Activated CD4-positive, alpha-beta T cell treated with anti-CD3 and anti-CD28 coated beads for 4 hours (primary cell): ENCODE measurements at regions not wholly inside any gene's neighbourhood (a gene's known extent, or its start where the extent isn't known, plus 50 kb on each side); places are given as distances from the start of the nearest gene placed in this dataset.

Source experiments
- DNase-seq, 2 donors: peaks; one replicate each; pipeline ENCODE4 v3.0.0-alpha.2; 2020

DNA sequence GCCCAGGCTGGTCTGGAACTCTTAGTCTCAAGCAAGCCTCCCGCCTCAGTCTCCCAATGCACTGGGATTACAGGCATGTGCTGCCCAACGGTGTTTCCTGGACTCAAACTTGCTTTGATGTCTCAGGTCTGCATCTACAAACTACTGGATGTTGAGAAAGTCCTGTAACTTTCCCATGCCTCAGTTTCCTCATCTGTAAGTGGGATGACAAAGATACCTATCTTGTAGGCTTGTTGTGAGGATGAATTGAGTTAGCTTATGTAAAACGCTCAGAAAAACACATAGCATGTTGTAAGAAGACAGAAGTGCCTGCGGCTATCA lies 63.6 kb upstream of the NUDT4 start:
- DNase-seq, result no peak

DNA sequence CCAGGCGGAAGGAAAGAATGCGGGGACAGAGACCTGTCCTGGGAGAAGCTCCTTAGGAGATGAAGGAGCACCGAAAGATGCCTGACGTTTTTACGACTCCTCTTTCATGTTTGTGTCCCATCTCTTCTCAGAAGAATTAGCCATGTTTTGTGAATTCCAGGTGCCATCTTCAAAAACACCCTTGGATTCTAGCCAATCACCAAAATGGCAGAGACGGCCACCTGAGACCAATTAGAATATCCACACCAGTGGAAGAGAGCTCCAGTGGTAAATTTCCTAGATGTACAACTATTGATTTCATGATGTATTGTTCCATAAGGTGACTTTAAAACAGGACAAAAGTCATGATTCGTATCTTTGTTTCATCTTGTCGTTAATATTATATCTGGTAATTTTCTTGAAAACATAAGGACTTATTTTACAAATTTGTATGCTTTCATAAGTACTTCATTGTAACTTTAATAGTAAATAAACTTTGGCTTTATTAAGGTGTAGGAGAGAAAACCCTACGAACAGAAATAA lies 62.3 kb upstream of the NUDT4 start:
- no peak for DNase-seq

DNA sequence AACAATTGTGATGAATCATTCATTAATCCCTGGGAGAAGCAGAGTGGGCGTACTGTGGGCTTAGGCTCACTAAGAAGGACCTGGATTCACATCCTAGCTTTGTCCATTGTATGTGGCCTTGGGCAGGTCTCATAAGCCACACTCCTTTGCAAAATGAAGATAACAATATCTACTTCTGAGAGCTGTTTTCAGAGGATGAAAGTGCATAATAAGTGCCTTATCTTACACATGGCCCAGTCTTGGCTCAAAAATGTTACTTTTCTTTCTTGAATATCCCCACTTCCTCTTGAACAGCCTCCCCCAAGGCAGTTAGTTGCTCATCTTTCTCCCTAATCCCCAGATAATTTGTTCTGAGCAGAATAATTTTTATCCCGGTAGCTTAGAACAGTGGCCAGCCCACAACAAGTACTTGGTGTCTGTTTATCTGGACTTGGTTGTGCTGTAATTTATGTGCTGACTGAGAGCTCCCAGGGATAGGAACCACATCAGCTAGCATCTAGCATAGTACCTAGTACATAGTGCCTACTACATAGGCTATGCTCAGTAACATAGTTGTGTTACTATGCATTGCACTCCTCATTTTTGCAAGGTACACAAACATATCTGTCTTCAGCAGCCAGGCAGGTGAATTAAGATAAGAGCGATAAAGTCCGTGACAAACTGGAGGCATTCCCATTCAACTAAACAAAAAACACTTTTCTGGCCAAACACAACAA lies 61.7 kb upstream of the NUDT4 start:
- DNase-seq, result no peak

DNA sequence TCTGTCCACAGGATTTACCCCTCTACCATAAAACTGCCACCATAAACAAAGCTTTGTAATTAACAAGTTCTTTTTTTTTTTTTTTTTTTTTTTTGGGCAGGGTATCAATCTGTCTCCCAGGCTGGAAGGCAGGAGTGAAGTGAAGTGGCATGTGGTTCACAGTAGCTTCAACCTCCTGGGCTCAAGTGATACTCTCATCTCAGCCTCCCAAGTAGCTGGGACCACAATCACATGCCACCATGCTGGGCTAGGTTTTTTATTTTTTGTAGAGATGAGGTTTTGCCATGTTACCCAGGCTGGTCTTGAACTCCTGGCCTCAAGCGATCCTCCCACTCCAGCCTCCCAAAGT lies 61.1 kb upstream of the NUDT4 start:
- no peak for DNase-seq

DNA sequence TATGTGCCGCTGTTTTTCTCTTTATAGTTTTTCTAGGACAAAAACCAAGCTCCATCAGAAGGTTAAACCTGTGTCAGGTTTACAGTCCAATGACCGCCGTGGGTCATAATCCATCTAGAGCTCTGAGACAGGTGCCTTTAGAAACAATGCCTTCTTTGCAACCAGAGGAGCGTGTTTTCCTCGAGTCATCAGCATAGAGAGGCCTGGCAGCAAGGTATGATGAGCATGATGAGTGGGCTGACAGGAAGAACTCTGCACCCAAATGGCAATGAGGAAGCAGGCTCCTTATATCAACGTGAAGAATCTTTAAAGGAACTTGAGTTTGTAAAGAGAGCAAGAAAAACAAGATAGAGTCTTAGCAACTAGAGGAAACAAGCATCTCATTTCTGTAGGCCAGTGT lies 60.5 kb upstream of the NUDT4 start:
- DNase-seq, result no peak

DNA sequence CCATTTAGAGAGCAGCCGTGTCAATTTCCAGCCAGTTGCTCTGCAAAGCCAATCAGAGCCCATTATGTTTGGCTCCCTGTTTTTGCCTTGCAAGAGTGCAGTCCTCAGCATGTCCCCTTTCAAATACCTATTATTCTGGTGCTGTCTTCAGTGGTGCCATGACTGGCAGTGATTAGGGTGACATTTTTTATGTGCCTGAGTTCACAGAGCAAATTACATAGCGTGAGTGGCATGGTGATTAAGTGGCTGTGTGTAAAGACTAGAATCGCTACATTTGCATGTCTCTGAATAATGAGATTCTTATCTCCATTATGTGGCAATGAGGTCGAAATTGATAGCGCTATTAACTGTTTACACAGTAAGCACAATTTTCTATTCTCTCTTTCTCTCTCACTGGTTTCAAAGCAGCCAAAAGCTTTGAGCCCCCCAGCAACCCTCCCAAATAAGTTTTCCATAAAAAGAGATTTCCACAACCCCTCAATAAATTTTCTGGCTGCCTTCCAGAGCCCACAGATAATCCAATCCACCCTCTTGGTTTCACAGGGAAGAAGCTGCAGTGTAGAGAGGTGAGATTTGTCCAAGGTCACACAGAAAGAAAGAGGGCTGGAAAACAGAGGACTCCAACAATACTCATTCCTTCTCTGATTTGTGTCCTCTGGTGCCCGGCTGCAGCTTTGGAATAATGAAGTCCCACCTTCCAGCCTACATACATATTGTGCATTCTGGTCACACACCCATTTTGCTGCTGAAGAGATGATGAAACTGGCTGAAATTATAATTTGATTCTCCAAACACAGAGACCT lies 58.8 kb upstream of the NUDT4 start:
- no peak for DNase-seq

DNA sequence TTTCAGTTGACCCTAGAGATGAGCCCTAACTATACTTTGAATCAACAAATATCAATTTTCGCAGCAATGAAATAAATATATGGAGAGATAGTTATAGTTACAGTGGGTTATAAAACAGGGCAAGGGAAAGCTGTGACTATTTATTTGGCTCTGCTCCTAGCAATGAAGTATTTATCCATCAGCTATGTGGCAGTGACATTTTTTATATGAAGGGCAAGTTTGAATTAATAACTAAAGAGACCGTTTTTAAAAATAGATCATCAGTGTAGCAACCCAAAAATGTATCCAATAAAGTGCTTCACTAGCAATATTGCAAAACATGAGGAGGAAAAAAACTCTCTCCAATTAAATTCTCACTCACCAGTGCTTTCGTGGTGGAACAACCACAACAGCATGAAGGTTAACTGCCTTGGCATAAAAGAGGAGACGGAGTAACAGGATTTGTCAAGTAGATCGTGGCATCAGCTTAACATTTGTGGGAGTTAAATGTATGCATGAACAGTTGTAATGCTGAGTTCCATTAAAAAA lies 58.1 kb upstream of the NUDT4 start:
- DNase-seq, result no peak

DNA sequence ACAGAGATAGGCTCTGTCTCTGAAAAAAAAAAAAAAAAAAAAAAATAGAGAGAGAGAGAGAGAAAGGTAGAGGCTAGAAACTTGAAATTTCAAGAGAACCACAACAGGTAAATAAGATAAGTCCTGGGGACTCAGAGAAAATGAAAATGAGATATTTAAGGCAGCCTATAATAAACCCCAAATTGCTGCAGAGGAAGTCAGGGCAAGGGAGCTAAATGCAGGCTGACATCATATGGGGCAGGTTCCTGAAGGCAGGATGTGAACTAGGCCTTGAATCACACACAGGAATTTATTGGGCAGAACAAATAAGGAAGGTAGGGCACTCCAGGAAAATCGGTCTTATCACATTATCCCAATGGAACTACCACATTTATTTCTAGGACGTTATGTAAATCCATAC lies 54.9 kb upstream of the NUDT4 start:
- DNase-seq, result no peak

DNA sequence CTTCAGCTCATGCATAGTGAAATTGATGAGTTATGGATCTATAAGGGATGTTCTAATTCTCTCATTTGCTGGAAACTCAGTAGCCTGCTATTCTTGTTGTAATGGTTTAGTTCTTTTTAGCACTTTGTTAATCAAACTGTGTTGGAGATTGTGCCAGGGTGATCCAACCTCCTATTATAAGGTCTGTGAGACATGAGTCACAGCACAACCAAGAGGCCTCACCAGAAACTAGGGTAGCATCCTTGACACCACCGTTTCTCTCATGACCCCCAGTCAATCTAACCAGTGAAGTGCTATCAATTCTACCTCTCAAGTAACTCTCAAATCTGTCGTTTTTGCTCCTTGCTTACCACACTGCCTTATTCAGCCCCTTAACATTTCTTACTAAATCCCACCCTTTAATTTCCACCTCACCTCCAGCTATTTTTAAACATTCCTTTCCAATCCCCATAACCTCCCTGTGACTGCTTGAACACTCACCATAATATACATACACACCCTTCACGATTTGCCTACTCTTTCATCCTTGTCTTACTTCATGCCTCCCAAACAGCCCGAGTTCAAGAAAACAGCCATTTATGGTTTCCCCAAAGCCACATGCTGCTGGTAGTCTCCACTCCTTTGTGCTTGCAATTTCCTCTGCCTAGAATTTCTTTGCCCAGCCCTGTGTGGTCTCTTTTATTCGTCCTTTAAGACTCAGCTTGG lies 53.9 kb upstream of the NUDT4 start:
- DNase-seq, result no peak

DNA sequence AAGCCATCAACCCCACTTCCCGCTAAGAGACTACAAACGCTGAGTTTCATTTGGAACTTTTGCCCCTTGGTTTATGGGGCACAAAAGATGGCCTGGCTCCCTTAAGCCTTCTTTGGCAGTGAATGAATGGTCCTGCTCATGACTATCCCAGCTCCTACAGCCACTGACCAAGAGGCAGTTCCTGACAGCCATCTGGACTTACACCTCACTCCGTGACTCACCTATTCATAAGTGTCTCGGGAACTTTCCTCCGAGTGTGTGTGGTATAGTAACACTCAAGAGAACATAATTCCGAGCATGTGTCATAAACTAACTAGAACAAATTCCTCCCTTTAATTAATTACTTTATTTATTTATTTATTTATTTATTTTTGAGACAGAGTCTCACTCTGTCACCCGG lies 51.9 kb upstream of the NUDT4 start:
- DNase-seq, result no peak
